Smooth muscle cell (in vitro differentiated cells): ENCODE measurements at regions not wholly inside any gene's neighbourhood (a gene's known extent, or its start where the extent isn't known, plus 50 kb on each side); places are given as distances from the start of the nearest gene placed in this dataset.

Experiments used
- DNase-seq: peaks from one replicate; lab custom pipeline; 2025; ENCODE audit not compliant: unreplicated experiment; lab: John Stamatoyannopoulos, UW
- H2AFZ ChIP-seq: fragments of 200-600 bp; sonication (generic); 2 replicates; pipeline ENCODE4 v1.6.0; 2016; ENCODE audit warnings: antibody characterized with exemption, low read depth, mild to moderate bottlenecking
- H3F3A ChIP-seq: fragments of 200-600 bp; sonication (generic); 2 replicates; pipeline ENCODE4 v1.6.0; 2017; ENCODE audit warnings: antibody characterized with exemption, low read depth
- H3K27ac ChIP-seq: fragments of 200-600 bp; sonication (generic); 2 replicates; pipeline ENCODE4 v1.5.1; 2016; ENCODE audit warnings: low read depth, mild to moderate bottlenecking
- H3K27me3 ChIP-seq: fragments of 200-600 bp; sonication (generic); 2 replicates; pipeline ENCODE4 v1.6.1; 2016; ENCODE audit warnings: low read depth, mild to moderate bottlenecking
- H3K36me3 ChIP-seq: fragments of 200-600 bp; sonication (generic); 2 replicates; pipeline ENCODE4 v1.5.1; 2016; ENCODE audit warnings: low read depth
- H3K4me1 ChIP-seq: fragments of 200-600 bp; sonication (generic); 2 replicates; pipeline ENCODE4 v1.5.1; 2016; ENCODE audit warnings: low read depth
- H3K4me2 ChIP-seq: fragments of 200-600 bp; sonication (generic); 2 replicates; pipeline ENCODE4 v1.6.0; 2016; ENCODE audit warnings: mild to moderate bottlenecking
- H3K4me3 ChIP-seq: fragments of 200-600 bp; sonication (generic); 2 replicates; pipeline ENCODE4 v1.5.1; 2016; ENCODE audit warnings: mild to moderate bottlenecking
- H3K79me2 ChIP-seq: fragments of 200-600 bp; sonication (generic); 2 replicates; pipeline ENCODE4 v1.6.0; 2016; ENCODE audit warnings: low read depth, mild to moderate bottlenecking
- H3K9ac ChIP-seq: fragments of 200-600 bp; sonication (generic); 2 replicates; pipeline ENCODE4 v1.6.0; 2016; ENCODE audit warnings: low read depth
- H3K9me3 ChIP-seq: fragments of 200-600 bp; sonication (generic); replicated peaks from 2 replicates; pipeline ENCODE4 v1.5.1; 2016; ENCODE audit warnings: low read depth
- H4K20me1 ChIP-seq: fragments of 200-600 bp; sonication (generic); 2 replicates; pipeline ENCODE4 v1.6.0; 2016; ENCODE audit warnings: low read depth
- WGBS: methylation state at CpG from one replicate; pipeline ENCODE4 v1.1.7; 2016; ENCODE audit warnings: low lambda C conversion rate; 5-methylcytosine and 5-hydroxymethylcytosine counted together
- TF ChIP-seq, protein P1 (sequence below): fragments of 200-600 bp; sonication (generic); IDR thresholded peaks from 2 replicates; pipeline ENCODE4 v1.5.1; 2017; ENCODE audit warnings: borderline replicate concordance, mild to moderate bottlenecking, antibody characterized with exemption; ENCODE audit not compliant: insufficient read depth, poor library complexity, severe bottlenecking

DNA sequence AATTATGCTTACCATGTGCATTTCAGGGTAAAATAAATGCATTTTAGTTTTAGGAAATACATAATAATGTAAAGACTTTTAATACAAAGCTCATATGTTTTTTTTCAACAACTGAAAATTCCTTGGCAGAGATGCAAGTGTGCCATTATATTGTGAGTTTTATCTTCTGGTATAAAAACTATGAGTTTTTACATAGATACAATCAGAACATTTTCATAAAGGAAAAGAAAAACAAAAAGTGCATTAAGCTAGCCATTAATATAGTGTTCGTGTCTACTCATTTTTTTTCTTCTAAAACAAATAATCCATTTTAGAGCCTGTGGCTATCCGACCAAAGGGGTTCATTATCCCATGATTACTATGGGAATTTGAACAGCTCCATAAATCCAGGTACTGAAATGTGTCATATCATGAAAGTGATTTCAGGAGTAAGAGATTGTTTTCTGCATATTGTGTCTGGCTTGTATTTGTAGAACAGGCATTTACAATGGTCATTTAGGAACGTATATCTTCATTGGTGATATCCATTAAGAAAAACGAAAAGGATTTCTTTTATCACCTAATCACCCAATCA, 236.9 kb upstream of the SLC10A2 start:
- Histone ChIP-seq H3K4me2 (no peak overlapping the region), H3K9me3 (no peaks in the 10 kb centered on the region), H3K9ac (no peak overlapping the region), H3K27me3 (no peaks in the 10 kb centered on the region), H3K4me3 (no peak overlapping the region), H3K4me1 (no peaks in the 10 kb centered on the region), H3K27ac (no peak overlapping the region), H3F3A (no peaks in the 10 kb centered on the region), H2AFZ (no peak overlapping the region), H4K20me1 (no peaks in the 10 kb centered on the region), H3K36me3 (no peaks in the 10 kb centered on the region), H3K79me2 (no peaks in the 10 kb centered on the region)
- DNase-seq, result no peak
- WGBS, result 84% methylated on average over 4 of the region's 4 CpGs
- TF ChIP-seq, protein P1, sequence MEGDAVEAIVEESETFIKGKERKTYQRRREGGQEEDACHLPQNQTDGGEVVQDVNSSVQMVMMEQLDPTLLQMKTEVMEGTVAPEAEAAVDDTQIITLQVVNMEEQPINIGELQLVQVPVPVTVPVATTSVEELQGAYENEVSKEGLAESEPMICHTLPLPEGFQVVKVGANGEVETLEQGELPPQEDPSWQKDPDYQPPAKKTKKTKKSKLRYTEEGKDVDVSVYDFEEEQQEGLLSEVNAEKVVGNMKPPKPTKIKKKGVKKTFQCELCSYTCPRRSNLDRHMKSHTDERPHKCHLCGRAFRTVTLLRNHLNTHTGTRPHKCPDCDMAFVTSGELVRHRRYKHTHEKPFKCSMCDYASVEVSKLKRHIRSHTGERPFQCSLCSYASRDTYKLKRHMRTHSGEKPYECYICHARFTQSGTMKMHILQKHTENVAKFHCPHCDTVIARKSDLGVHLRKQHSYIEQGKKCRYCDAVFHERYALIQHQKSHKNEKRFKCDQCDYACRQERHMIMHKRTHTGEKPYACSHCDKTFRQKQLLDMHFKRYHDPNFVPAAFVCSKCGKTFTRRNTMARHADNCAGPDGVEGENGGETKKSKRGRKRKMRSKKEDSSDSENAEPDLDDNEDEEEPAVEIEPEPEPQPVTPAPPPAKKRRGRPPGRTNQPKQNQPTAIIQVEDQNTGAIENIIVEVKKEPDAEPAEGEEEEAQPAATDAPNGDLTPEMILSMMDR, result no peak

DNA sequence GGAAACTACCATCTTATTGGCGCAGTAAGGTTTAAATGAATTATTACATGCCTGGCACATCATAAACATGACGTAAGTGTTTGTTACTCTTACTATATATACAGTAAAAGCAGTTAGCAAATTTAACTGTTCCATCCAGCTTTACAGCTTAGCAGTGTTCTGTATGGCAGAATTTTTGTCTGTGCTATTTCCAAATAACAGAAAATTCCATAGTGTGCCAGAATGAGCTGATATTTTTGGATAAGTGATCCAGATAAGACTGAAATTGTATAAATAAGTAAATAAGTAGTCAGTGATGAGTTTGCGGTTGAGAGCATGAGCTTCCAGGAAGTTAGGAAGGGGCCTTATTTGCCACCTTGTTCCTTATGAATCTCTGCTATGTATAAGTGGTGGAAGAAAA, 236.5 kb upstream of the SLC10A2 start:
- Histone ChIP-seq H3K27me3 (no peaks in the 10 kb centered on the region), H3K4me1 (no peaks in the 10 kb centered on the region), H3K36me3 (no peaks in the 10 kb centered on the region), H3K4me2 (no peak overlapping the region), H2AFZ (no peak overlapping the region), H3F3A (no peaks in the 10 kb centered on the region), H3K4me3 (no peak overlapping the region), H3K9ac (no peak overlapping the region), H3K27ac (no peak overlapping the region), H3K79me2 (no peaks in the 10 kb centered on the region), H3K9me3 (no peaks in the 10 kb centered on the region), H4K20me1 (no peaks in the 10 kb centered on the region)
- TF ChIP-seq, protein P1, result no peak
- DNase-seq, result no peak
- 96% methylated on average over 3 of the region's 3 CpGs for WGBS

DNA sequence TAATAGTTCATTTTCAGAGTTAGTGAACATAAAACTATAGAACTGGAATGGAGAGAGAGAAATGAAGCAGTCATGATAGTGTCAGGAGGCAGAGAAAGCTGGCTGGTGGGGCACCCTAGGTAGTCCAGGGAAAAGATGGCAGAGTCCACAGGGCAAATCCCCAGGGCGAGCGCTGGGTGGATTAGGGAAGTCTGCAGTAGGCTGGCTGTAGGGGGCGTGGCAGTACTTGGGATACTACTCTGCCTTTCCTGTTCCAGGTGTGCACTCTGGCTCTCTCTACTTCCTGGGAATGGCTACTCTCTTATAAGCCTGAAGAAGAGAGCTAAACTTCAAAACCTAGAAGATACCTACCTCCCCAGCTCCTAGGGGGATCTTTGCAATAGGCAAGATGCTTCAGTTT, 232.9 kb upstream of the SLC10A2 start:
- H3K27ac ChIP-seq, result no peak overlapping the region
- no peaks in the 10 kb centered on the region for H3F3A ChIP-seq
- H2AFZ ChIP-seq, result no peak overlapping the region
- H3K27me3 ChIP-seq, result no peaks in the 10 kb centered on the region
- H3K4me2 ChIP-seq, result no peak overlapping the region
- H3K4me1 ChIP-seq, result no peaks in the 10 kb centered on the region
- TF ChIP-seq, protein P1, result no peak
- WGBS, result 54% methylated on average over 3 of the region's 3 CpGs
- H3K9me3 ChIP-seq, result no peaks in the 10 kb centered on the region
- no peaks in the 10 kb centered on the region for H4K20me1 ChIP-seq
- H3K36me3 ChIP-seq, result no peaks in the 10 kb centered on the region
- no peaks in the 10 kb centered on the region for H3K79me2 ChIP-seq
- no peak for DNase-seq
- H3K4me3 ChIP-seq, result no peak overlapping the region
- no peak overlapping the region for H3K9ac ChIP-seq

DNA sequence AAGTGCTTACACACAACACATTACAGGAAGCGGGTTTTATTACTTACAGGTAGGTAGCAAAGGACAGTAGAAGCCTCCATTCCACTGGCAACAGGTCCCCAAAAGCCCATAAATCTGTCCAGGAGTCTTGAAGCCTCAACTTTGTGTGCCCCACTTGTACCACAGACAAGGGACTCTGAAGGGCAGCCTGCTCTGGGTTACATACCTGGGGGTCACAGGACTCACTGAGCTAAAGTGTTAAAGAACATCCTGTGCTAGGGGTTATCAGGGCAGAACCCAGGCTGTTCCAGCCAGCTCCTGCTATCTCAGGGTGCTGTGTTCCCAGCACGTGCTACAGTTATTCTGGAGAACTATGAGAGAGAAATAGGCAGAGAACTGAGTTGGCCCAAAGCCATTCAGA, 230.9 kb upstream of the SLC10A2 start:
- WGBS, result 84% methylated on average over 2 of the region's 2 CpGs

More for the DNA sequence above, 230.9 kb upstream of the SLC10A2 start:
- Histone ChIP-seq H3K27ac (no peak overlapping the region), H3K79me2 (no peaks in the 10 kb centered on the region), H2AFZ (no peak overlapping the region), H3K36me3 (no peaks in the 10 kb centered on the region), H3K4me2 (no peak overlapping the region), H3K27me3 (no peaks in the 10 kb centered on the region), H4K20me1 (no peaks in the 10 kb centered on the region), H3K4me1 (no peaks in the 10 kb centered on the region), H3K4me3 (no peak overlapping the region), H3K9me3 (no peaks in the 10 kb centered on the region), H3F3A (no peaks in the 10 kb centered on the region), H3K9ac (no peak overlapping the region)
- TF ChIP-seq, protein P1, result no peak
- no peak for DNase-seq
